Mesendoderm (in vitro differentiated cells): ENCODE measurements at regions not wholly inside any gene's neighbourhood (a gene's known extent, or its start where the extent isn't known, plus 50 kb on each side); places are given as distances from the start of the nearest gene placed in this dataset.

Source experiments
- DNase-seq: peaks from one replicate; pipeline ENCODE4 v3.0.0; 2013
- H2AK5ac ChIP-seq: 2 replicates; pipeline ENCODE4 v1.6.1; 2013; ENCODE audit warnings: low read length, inconsistent platforms
- H2BK120ac ChIP-seq: 2 replicates; pipeline ENCODE4 v1.6.1; 2013; ENCODE audit warnings: low read depth, mild to moderate bottlenecking, low read length, moderate library complexity, mixed read lengths
- H2BK15ac ChIP-seq: replicated peaks from 2 replicates; pipeline ENCODE4 v1.6.1; 2013; ENCODE audit warnings: low read depth, mild to moderate bottlenecking, moderate library complexity
- H2BK5ac ChIP-seq: 2 replicates; pipeline ENCODE4 v1.6.1; 2013; ENCODE audit warnings: low read length, inconsistent platforms
- H3K18ac ChIP-seq: 2 replicates; pipeline ENCODE4 v1.6.1; 2013; ENCODE audit warnings: mild to moderate bottlenecking, low read length, mixed read lengths
- H3K23ac ChIP-seq: one replicate; pipeline ENCODE4 v1.6.1; 2013; ENCODE audit warnings: low read length
- H3K27ac ChIP-seq: 2 replicates; pipeline ENCODE4 v1.5.1; 2013; ENCODE audit warnings: low read depth, mild to moderate bottlenecking, inconsistent platforms, low read length, moderate library complexity
- H3K27me3 ChIP-seq: 2 replicates; pipeline ENCODE4 v1.6.1; 2013; ENCODE audit warnings: low read length, control low read depth, mild to moderate bottlenecking, inconsistent platforms; ENCODE audit not compliant: insufficient read depth, poor library complexity
- H3K36me3 ChIP-seq: 2 replicates; pipeline ENCODE4 v1.6.1; 2013; ENCODE audit warnings: low read length, inconsistent platforms; ENCODE audit not compliant: control insufficient read depth, insufficient read depth
- H3K4ac ChIP-seq: one replicate; pipeline ENCODE4 v1.6.1; 2013; ENCODE audit warnings: low read depth, mild to moderate bottlenecking, low read length, moderate library complexity
- H3K4me1 ChIP-seq: 2 replicates; pipeline ENCODE4 v1.6.1; 2013; ENCODE audit warnings: low read depth, low read length, inconsistent platforms; ENCODE audit not compliant: control insufficient read depth
- H3K4me2 ChIP-seq: 2 replicates; pipeline ENCODE4 v1.6.1; 2013; ENCODE audit warnings: low read length
- H3K4me3 ChIP-seq: 2 replicates; pipeline ENCODE4 v1.5.1; 2013; ENCODE audit warnings: mild to moderate bottlenecking, low read length
- H3K56ac ChIP-seq: one replicate; pipeline ENCODE4 v1.6.1; 2013; ENCODE audit warnings: low read length
- H3K79me1 ChIP-seq: 2 replicates; pipeline ENCODE4 v1.6.1; 2013; ENCODE audit warnings: low read length, inconsistent platforms
- H3K79me2 ChIP-seq: 2 replicates; pipeline ENCODE4 v1.6.1; 2013; ENCODE audit warnings: mild to moderate bottlenecking, low read length; ENCODE audit not compliant: control insufficient read depth, insufficient read depth
- H3K9ac ChIP-seq: 2 replicates; pipeline ENCODE4 v1.6.1; 2013; ENCODE audit warnings: low read length, inconsistent platforms
- H4K5ac ChIP-seq: one replicate; pipeline ENCODE4 v1.6.1; 2013; ENCODE audit warnings: low read length
- H4K8ac ChIP-seq: one replicate; pipeline ENCODE4 v1.6.1; 2013; ENCODE audit warnings: low read depth, mild to moderate bottlenecking, control low read depth, low read length, moderate library complexity
- WGBS: extraction: QIAGEN DNeasy Blood & Tissue Kit; methylation state at CpG from one replicate; pipeline ENCODE4 v1.1.7; 2013; ENCODE audit warnings: low lambda C conversion rate, missing lambda C conversion rate; ENCODE audit not compliant: insufficient coverage; ENCODE audit errors: extremely low coverage; 5-methylcytosine and 5-hydroxymethylcytosine counted together

- Histone ChIP-seq H3K27me3 (no peaks in the 10 kb centered on the region), H3K27ac (no peak overlapping the region), H4K5ac (no peak overlapping the region), H3K18ac (no peak overlapping the region), H3K23ac (no peak overlapping the region), H2BK120ac (no peak overlapping the region), H3K79me2 (no peaks in the 10 kb centered on the region), H2AK5ac (no peak overlapping the region), H3K4me2 (no peak overlapping the region), H3K4ac (no peak overlapping the region), H2BK5ac (no peak overlapping the region), H2BK15ac (no peak overlapping the region), H3K79me1 (no peaks in the 10 kb centered on the region), H3K56ac (no peak overlapping the region), H3K4me1 (no peaks in the 10 kb centered on the region), H4K8ac (no peak overlapping the region), H3K36me3 (no peaks in the 10 kb centered on the region), H3K9ac (no peak overlapping the region), H3K4me3 (no peak overlapping the region)
- no CpG with 5 or more reads among the region's 2 CpGs for WGBS
- no peak for DNase-seq
These were observed 301.1 kb downstream of the PRR16 start for GRCh38 chr5:120765189-120765588.

- H4K8ac ChIP-seq, result no peak overlapping the region
- H3K79me1 ChIP-seq, result no peaks in the 10 kb centered on the region
- H3K18ac ChIP-seq, result no peak overlapping the region
- no peak overlapping the region for H3K27ac ChIP-seq
- H4K5ac ChIP-seq, result no peak overlapping the region
- no peaks in the 10 kb centered on the region for H3K79me2 ChIP-seq
- H2BK5ac ChIP-seq, result no peak overlapping the region
- no peaks in the 10 kb centered on the region for H3K27me3 ChIP-seq
- H3K36me3 ChIP-seq, result no peaks in the 10 kb centered on the region
- H2BK120ac ChIP-seq, result no peak overlapping the region
- H2BK15ac ChIP-seq, result no peak overlapping the region
- no CpG with 5 or more reads among the region's 1 CpG for WGBS
- H3K4me2 ChIP-seq, result no peak overlapping the region
- H3K56ac ChIP-seq, result no peak overlapping the region
- no peak overlapping the region for H3K9ac ChIP-seq
- H2AK5ac ChIP-seq, result no peak overlapping the region
- no peak for DNase-seq
- H3K4ac ChIP-seq, result no peak overlapping the region
- H3K23ac ChIP-seq, result no peak overlapping the region
- no peaks in the 10 kb centered on the region for H3K4me1 ChIP-seq
- no peak overlapping the region for H3K4me3 ChIP-seq
These were observed 303.2 kb downstream of the PRR16 start for GRCh38 chr5:120767178-120767820.

- no peak overlapping the region for H3K4me2 ChIP-seq
- H2BK120ac ChIP-seq, result no peak overlapping the region
- H2BK5ac ChIP-seq, result no peak overlapping the region
- WGBS, result no CpG with 5 or more reads among the region's 2 CpGs
- no peak overlapping the region for H3K9ac ChIP-seq
- no peaks in the 10 kb centered on the region for H3K4me1 ChIP-seq
- no peaks in the 10 kb centered on the region for H3K79me1 ChIP-seq
- H3K4ac ChIP-seq, result no peak overlapping the region
- no peaks in the 10 kb centered on the region for H3K36me3 ChIP-seq
- no peak overlapping the region for H3K18ac ChIP-seq
- H4K5ac ChIP-seq, result no peak overlapping the region
- H3K56ac ChIP-seq, result no peak overlapping the region
- no peak overlapping the region for H3K23ac ChIP-seq
- no peak overlapping the region for H3K4me3 ChIP-seq
- no peak overlapping the region for H3K27ac ChIP-seq
- no peak overlapping the region for H2BK15ac ChIP-seq
- H3K79me2 ChIP-seq, result no peaks in the 10 kb centered on the region
- H4K8ac ChIP-seq, result no peak overlapping the region
- no peaks in the 10 kb centered on the region for H3K27me3 ChIP-seq
- H2AK5ac ChIP-seq, result no peak overlapping the region
- no peak for DNase-seq
These were observed 305.3 kb downstream of the PRR16 start for GRCh38 chr5:120769312-120769872.

DNA sequence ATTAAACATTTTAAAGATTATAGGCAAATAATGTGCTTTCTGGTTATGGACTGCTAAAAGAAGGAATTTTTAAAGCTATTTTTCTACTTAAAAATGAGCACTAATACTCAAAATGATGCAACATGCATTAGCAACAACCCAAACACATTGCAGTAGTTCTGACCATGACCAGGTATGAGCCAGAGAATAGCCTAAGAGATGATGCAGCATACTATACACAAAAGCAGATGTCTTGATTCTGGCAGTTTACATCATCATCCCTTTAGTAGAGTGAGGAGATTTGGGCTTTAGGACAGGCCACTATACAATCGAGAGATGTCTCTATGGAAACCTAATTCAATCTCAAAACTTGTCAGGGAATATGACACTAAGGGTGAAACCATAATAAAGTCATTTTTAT, 307.1 kb downstream of the PRR16 start:
- no peak overlapping the region for H3K4me3 ChIP-seq
- no peaks in the 10 kb centered on the region for H3K27me3 ChIP-seq
- no peaks in the 10 kb centered on the region for H3K79me2 ChIP-seq
- DNase-seq, result no peak
- H2BK120ac ChIP-seq, result no peak overlapping the region
- no peak overlapping the region for H3K4ac ChIP-seq
- H2AK5ac ChIP-seq, result no peak overlapping the region
- H3K4me2 ChIP-seq, result no peak overlapping the region
- no peak overlapping the region for H2BK15ac ChIP-seq
- H3K9ac ChIP-seq, result no peak overlapping the region
- H3K56ac ChIP-seq, result no peak overlapping the region
- no peak overlapping the region for H4K8ac ChIP-seq
- H3K23ac ChIP-seq, result no peak overlapping the region
- whole genome bisulfite sequencing, result no CpG with 5 or more reads among the region's 1 CpG
- H3K27ac ChIP-seq, result no peak overlapping the region
- no peaks in the 10 kb centered on the region for H3K36me3 ChIP-seq
- H3K4me1 ChIP-seq, result no peaks in the 10 kb centered on the region
- no peak overlapping the region for H3K18ac ChIP-seq
- H3K79me1 ChIP-seq, result no peaks in the 10 kb centered on the region
- H4K5ac ChIP-seq, result no peak overlapping the region
- H2BK5ac ChIP-seq, result no peak overlapping the region

DNA sequence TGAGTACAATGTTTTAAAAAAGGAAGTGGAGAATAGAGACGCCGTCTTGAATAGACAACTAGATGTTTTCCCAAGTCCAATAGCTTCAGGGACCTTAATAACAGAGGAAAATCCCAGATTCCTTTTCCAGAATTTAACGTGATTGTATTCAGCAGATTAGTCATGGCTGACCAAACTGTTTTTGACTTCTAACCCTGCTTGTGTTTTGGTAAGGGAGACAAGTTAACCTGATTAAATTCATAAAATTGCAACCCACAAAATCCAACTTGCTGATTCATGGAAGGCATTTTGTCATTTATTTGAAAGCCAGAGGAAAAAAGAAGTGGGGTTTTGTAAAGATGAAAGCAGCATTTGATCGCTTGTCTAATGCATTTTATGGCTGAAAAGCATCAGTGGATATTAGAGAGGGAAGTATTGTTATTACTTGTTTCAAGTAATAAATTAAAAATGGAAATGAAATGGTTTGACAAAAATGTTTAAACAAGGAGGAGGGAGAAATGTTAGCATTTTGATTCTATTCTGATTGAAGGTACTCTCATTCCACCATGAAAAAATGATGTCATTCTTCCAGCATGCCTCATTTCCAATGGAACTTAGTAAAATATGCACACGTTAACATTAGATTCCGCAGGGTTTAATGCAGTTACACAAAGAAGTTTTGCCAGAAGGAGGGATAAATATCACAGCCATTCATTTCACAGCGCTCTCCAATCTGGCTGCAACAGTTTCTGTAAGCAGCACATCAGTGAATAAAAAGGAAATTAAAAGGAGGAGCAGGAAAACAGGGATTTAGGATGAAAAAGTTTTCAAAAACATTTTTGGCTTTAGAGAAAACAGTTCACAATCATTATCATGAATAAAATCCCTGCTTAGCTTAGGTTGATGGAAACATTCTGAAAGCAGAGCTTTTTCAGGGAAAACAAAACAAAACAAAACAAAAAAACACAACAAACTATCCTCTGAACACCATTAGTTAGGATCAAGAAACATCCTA, 314.7 kb downstream of the PRR16 start:
- Histone ChIP-seq H2BK15ac (no peak overlapping the region), H3K79me1 (no peaks in the 10 kb centered on the region), H3K4ac (no peak overlapping the region), H3K18ac (no peak overlapping the region), H3K23ac (no peak overlapping the region), H2AK5ac (no peak overlapping the region), H3K56ac (no peak overlapping the region), H3K79me2 (no peaks in the 10 kb centered on the region), H2BK5ac (no peak overlapping the region), H3K4me2 (no peak overlapping the region), H3K9ac (no peak overlapping the region), H3K27ac (no peak overlapping the region), H3K36me3 (no peaks in the 10 kb centered on the region), H4K5ac (no peak overlapping the region), H4K8ac (no peak overlapping the region), H3K4me3 (no peak overlapping the region), H2BK120ac (no peak overlapping the region), H3K4me1 (no peaks in the 10 kb centered on the region), H3K27me3 (no peaks in the 10 kb centered on the region)
- DNase-seq, result no peak
- WGBS, result no CpG with 5 or more reads among the region's 7 CpGs
